AG08395 (cell line): ENCODE measurements at regions not wholly inside any gene's neighbourhood (a gene's known extent, or its start where the extent isn't known, plus 50 kb on each side); places are given as distances from the start of the nearest gene placed in this dataset.

ENCODE experiments used
- DNase-seq: peaks from one replicate; pipeline ENCODE4 v3.0.0; 2012; ENCODE audit warnings: mixed read lengths, low spot score

GRCh38 chrX:30161043-30161442 is 54.3 kb upstream of the MAGEB2 start:
- no peak for DNase-seq
